ENCODE measurements at regions not wholly inside any gene's neighbourhood (a gene's known extent, or its start where the extent isn't known, plus 50 kb on each side); places are given as distances from the start of the nearest gene placed in this dataset.

DNA sequence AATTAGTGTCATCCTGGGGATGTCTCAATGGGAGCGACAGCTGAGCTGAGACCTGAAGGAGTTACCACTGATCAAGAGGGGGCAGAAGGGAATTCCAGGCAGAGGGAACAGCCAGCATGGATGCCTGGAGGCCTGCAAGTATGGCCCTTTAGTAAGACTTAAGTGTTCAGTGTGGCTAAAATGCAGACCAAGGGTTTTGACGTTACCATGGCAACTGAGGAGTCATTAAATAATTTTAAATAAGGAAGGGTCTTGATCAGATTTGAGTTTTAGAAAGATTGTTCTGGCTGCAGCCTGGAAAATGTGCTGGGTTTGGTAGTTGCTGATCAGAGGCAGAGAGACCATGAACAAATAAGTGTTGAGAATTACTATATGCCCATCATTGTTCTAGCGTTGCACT is 285.5 kb downstream of the USP46 start:
- TF ChIP-seq POLR2AphosphoS5 (IDR thresholded peaks at IDR 0.05): no peak
- no peak for TF ChIP-seq POLR2A (IDR thresholded peaks at IDR 0.05)
